HG02885 (cell line): ENCODE measurements at regions not wholly inside any gene's neighbourhood (a gene's known extent, or its start where the extent isn't known, plus 50 kb on each side); places are given as distances from the start of the nearest gene placed in this dataset.
"Not testable (repeated sequence)": the region's sequence is repeated elsewhere in the genome, so short reads cannot be mapped to it uniquely, and the experiment has no call there.

Source experiments
- ATAC-seq: cut with Tn5 transposase; IDR thresholded peaks from one replicate; pipeline ENCODE4 v1.9.1; 2021; ENCODE audit warnings: mild to moderate bottlenecking; ENCODE audit not compliant: unreplicated experiment, poor library complexity

- ATAC-seq: no peak
These were observed 758.7 kb downstream of the CDH18 start for GRCh38 chr5:19229179-19229835.

- no peak for ATAC-seq
These were observed 754.4 kb downstream of the CDH18 start for GRCh38 chr5:19233573-19233972.

- no peak for ATAC-seq
These were observed 752.9 kb downstream of the CDH18 start for GRCh38 chr5:19235101-19235584.

- no peak for ATAC-seq
These were observed 747.8 kb downstream of the CDH18 start for GRCh38 chr5:19240170-19240569.

GRCh38 chr5:19241690-19242089 lies 746.3 kb downstream of the CDH18 start:
- ATAC-seq: no peak

GRCh38 chr5:19246191-19246590 lies 741.8 kb downstream of the CDH18 start:
- ATAC-seq: not testable (repeated sequence)

GRCh38 chr5:19247302-19247701 lies 740.7 kb downstream of the CDH18 start:
- ATAC-seq: no peak

GRCh38 chr5:19256036-19256435 lies 732.0 kb downstream of the CDH18 start:
- ATAC-seq: no peak

- ATAC-seq: no peak
These were observed 729.3 kb downstream of the CDH18 start for GRCh38 chr5:19258686-19259085.

GRCh38 chr5:19261879-19262278 lies 726.1 kb downstream of the CDH18 start:
- ATAC-seq: no peak

- ATAC-seq: no peak
These were observed 723.2 kb downstream of the CDH18 start for GRCh38 chr5:19264821-19265220.

GRCh38 chr5:19266791-19267190 lies 721.2 kb downstream of the CDH18 start:
- ATAC-seq: no peak

GRCh38 chr5:19270153-19270552 lies 717.8 kb downstream of the CDH18 start:
- no peak for ATAC-seq

GRCh38 chr5:19274578-19274977 lies 713.4 kb downstream of the CDH18 start:
- no peak for ATAC-seq

- ATAC-seq: no peak
These were observed 702.7 kb downstream of the CDH18 start for GRCh38 chr5:19285286-19285685.

GRCh38 chr5:19287548-19288277 lies 700.3 kb downstream of the CDH18 start:
- ATAC-seq: not testable (repeated sequence)

- ATAC-seq: not testable (repeated sequence)
These were observed 699.7 kb downstream of the CDH18 start for GRCh38 chr5:19288311-19288710.

- ATAC-seq: no peak
These were observed 690.1 kb downstream of the CDH18 start for GRCh38 chr5:19297934-19298333.

GRCh38 chr5:19301271-19301670 lies 686.7 kb downstream of the CDH18 start:
- ATAC-seq: no peak

GRCh38 chr5:19314840-19315239 lies 673.2 kb downstream of the CDH18 start:
- no peak for ATAC-seq

- ATAC-seq: no peak
These were observed 668.7 kb downstream of the CDH18 start for GRCh38 chr5:19319252-19319651.
